PC-3 (cell line): ENCODE measurements at regions not wholly inside any gene's neighbourhood (a gene's known extent, or its start where the extent isn't known, plus 50 kb on each side); places are given as distances from the start of the nearest gene placed in this dataset.

Source experiments
- EZH2 ChIP-seq: fragments of 300-600 bp; sonication (generic); IDR thresholded peaks from one replicate; pipeline ENCODE4 v1.6.1; 2017; ENCODE audit warnings: antibody characterized with exemption, mild to moderate bottlenecking, low read length; ENCODE audit not compliant: unreplicated experiment
- EZH2phosphoT487 ChIP-seq: fragments of 300-600 bp; sonication (generic); IDR thresholded peaks from 2 replicates; pipeline ENCODE4 v1.6.1; 2018; ENCODE audit warnings: mild to moderate bottlenecking, antibody characterized with exemption, low read length, borderline replicate concordance
- TF ChIP-seq, protein P1 (sequence below): fragments of 300-600 bp; sonication (generic); conservative IDR thresholded peaks from 2 replicates; pipeline ENCODE4 v1.5.1; 2017; ENCODE audit warnings: antibody characterized with exemption, low read depth, mild to moderate bottlenecking, low read length

DNA sequence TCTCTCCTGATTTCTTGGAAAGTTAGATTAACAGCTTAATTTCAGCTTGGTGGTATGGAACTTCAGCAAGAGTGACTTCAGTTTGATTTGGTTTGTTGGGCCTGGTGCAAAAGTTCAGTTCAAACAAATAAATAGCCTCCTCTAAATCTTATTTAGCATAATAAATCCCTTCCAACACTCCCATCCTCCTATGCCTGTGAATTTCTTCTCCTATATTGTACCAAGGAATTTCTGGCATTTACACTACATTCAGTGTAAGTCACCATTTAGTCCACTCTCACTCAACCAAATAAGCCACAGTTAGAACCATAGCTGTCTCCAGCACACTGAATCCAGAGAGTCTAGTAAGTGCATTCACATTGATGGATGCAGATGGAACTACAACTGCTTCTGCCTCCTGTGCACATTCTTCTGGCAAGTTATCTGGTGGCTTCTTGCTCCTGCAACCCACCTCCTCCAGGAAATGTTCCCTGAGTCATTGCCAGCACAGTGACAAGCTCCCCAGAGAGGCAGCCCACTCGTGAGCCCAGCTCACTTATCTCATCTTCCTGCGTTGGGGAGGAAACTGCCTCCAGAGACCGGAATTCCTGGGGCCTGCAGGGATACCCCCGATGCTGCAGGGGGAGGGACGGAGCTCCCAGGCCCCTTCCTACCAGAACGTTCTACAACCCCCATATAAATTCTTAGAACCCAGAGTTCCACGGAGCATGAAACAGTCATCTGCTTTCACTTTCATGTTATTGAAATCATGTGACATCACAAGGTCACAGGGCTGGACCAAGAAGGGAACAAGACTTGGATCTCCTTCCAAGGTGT lies 318.3 kb downstream of the PHKB start:
- TF ChIP-seq, protein P1, sequence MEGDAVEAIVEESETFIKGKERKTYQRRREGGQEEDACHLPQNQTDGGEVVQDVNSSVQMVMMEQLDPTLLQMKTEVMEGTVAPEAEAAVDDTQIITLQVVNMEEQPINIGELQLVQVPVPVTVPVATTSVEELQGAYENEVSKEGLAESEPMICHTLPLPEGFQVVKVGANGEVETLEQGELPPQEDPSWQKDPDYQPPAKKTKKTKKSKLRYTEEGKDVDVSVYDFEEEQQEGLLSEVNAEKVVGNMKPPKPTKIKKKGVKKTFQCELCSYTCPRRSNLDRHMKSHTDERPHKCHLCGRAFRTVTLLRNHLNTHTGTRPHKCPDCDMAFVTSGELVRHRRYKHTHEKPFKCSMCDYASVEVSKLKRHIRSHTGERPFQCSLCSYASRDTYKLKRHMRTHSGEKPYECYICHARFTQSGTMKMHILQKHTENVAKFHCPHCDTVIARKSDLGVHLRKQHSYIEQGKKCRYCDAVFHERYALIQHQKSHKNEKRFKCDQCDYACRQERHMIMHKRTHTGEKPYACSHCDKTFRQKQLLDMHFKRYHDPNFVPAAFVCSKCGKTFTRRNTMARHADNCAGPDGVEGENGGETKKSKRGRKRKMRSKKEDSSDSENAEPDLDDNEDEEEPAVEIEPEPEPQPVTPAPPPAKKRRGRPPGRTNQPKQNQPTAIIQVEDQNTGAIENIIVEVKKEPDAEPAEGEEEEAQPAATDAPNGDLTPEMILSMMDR: no peak
- no peak for TF ChIP-seq EZH2
- no peak for TF ChIP-seq EZH2phosphoT487
